ENCODE measurements at regions not wholly inside any gene's neighbourhood (a gene's known extent, or its start where the extent isn't known, plus 50 kb on each side); places are given as distances from the start of the nearest gene placed in this dataset.

- DNase-seq, result no peak
Observed at GRCh38 chr22:48098243-48098920, 1335.9 kb downstream of the TBC1D22A start.

- DNase-seq, result no peak
Observed at GRCh38 chr22:48097723-48098122, 1335.3 kb downstream of the TBC1D22A start.

GRCh38 chr22:48096851-48097665 is 1334.6 kb downstream of the TBC1D22A start:
- DNase-seq, result no peak

GRCh38 chr22:48096411-48096810 is 1334.0 kb downstream of the TBC1D22A start:
- no peak for DNase-seq

- DNase-seq, result no peak
Observed at GRCh38 chr22:48093981-48094380, 1331.5 kb downstream of the TBC1D22A start.

GRCh38 chr22:48092866-48093265 is 1330.4 kb downstream of the TBC1D22A start:
- no peak for DNase-seq

- no peak for DNase-seq
Observed at GRCh38 chr22:48091656-48092223, 1329.3 kb downstream of the TBC1D22A start.

- no peak for DNase-seq
Observed at GRCh38 chr22:48091060-48091650, 1328.7 kb downstream of the TBC1D22A start.

- DNase-seq, result no peak
Observed at GRCh38 chr22:48090332-48090672, 1327.9 kb downstream of the TBC1D22A start.

GRCh38 chr22:48089601-48090331 is 1327.3 kb downstream of the TBC1D22A start:
- peak; percentile 19 to 55 for DNase-seq

- peak; percentile 45 to 84 for DNase-seq
Observed at GRCh38 chr22:48088926-48089536, 1326.6 kb downstream of the TBC1D22A start.

GRCh38 chr22:48088251-48088650 is 1325.8 kb downstream of the TBC1D22A start:
- DNase-seq, result no peak

- DNase-seq, result no peak
Observed at GRCh38 chr22:48085901-48086645, 1323.6 kb downstream of the TBC1D22A start.

- no peak for DNase-seq
Observed at GRCh38 chr22:48084729-48085050, 1322.2 kb downstream of the TBC1D22A start.

- no peak for DNase-seq
Observed at GRCh38 chr22:48084041-48084728, 1321.7 kb downstream of the TBC1D22A start.

GRCh38 chr22:48083502-48083901 is 1321.1 kb downstream of the TBC1D22A start:
- DNase-seq, result no peak

GRCh38 chr22:48082284-48082683 is 1319.8 kb downstream of the TBC1D22A start:
- DNase-seq, result no peak

- DNase-seq, result no peak
Observed at GRCh38 chr22:48081281-48081680, 1318.8 kb downstream of the TBC1D22A start.

GRCh38 chr22:48080316-48081165 is 1318.1 kb downstream of the TBC1D22A start:
- no peak for DNase-seq
